Astrocyte (in vitro differentiated cells and primary cell): ENCODE measurements at regions not wholly inside any gene's neighbourhood (a gene's known extent, or its start where the extent isn't known, plus 50 kb on each side); places are given as distances from the start of the nearest gene placed in this dataset.

Source experiments
- DNase-seq: peaks from one replicate; pipeline ENCODE4 v3.0.0-alpha.2; 2010; ENCODE audit warnings: low read depth
- FAIRE-seq: peaks from 2 replicates; lab custom pipeline; 2011; peaks lifted over from hg19 to GRCh38; lab: Jason Lieb, UNC
- H2AFZ ChIP-seq: 2 replicates; pipeline ENCODE4 v1.6.0; 2012; ENCODE audit warnings: low read depth, low read length, inconsistent platforms
- H3K27ac ChIP-seq: 2 replicates; pipeline ENCODE4 v1.5.1; 2011; ENCODE audit warnings: low read depth, low read length, inconsistent platforms
- H3K27me3 ChIP-seq: 2 replicates; pipeline ENCODE4 v1.6.0; 2011; ENCODE audit warnings: low read length, inconsistent platforms; ENCODE audit not compliant: insufficient read depth
- H3K36me3 ChIP-seq: 2 replicates; pipeline ENCODE4 v1.5.1; 2011; ENCODE audit warnings: low read length, inconsistent platforms; ENCODE audit not compliant: insufficient read depth
- H3K4me1 ChIP-seq: 2 replicates; pipeline ENCODE4 v1.5.1; 2011; ENCODE audit warnings: low read length, inconsistent platforms; ENCODE audit not compliant: insufficient read depth
- H3K4me2 ChIP-seq: 2 replicates; pipeline ENCODE4 v1.6.0; 2012; ENCODE audit warnings: low read length, inconsistent platforms
- H3K4me3 ChIP-seq: 2 replicates; pipeline ENCODE4 v1.5.1; 2011; ENCODE audit warnings: low read depth, mild to moderate bottlenecking, low read length, inconsistent platforms; ENCODE audit not compliant: insufficient read depth
- H3K79me2 ChIP-seq: 2 replicates; pipeline ENCODE4 v1.6.0; 2012; ENCODE audit warnings: mild to moderate bottlenecking, low read length, inconsistent platforms; ENCODE audit not compliant: insufficient read depth
- H3K9ac ChIP-seq: 2 replicates; pipeline ENCODE4 v1.6.0; 2012; ENCODE audit warnings: mild to moderate bottlenecking, low read length, inconsistent platforms
- H3K9me3 ChIP-seq: 2 replicates; pipeline ENCODE4 v1.5.1; 2012; ENCODE audit warnings: low read depth, mild to moderate bottlenecking, low read length, inconsistent platforms; ENCODE audit not compliant: insufficient read depth
- H4K20me1 ChIP-seq: 2 replicates; pipeline ENCODE4 v1.6.0; 2012; ENCODE audit warnings: low read length, inconsistent platforms; ENCODE audit not compliant: insufficient read depth
- H3K27ac Mint-ChIP-seq: one replicate; pipeline ENCODE4 v1.8.0; 2021; ENCODE audit warnings: mild to moderate bottlenecking, mixed read lengths; ENCODE audit not compliant: unreplicated experiment
- H3K27me3 Mint-ChIP-seq: one replicate; pipeline ENCODE4 v1.8.0; 2021; ENCODE audit warnings: low read depth, mixed read lengths; ENCODE audit not compliant: unreplicated experiment
- H3K36me3 Mint-ChIP-seq: one replicate; pipeline ENCODE4 v1.8.0; 2021; ENCODE audit warnings: low read depth, mixed read lengths; ENCODE audit not compliant: unreplicated experiment
- H3K4me1 Mint-ChIP-seq: one replicate; pipeline ENCODE4 v1.8.0; 2021; ENCODE audit warnings: low read depth, mixed read lengths; ENCODE audit not compliant: unreplicated experiment
- H3K4me3 Mint-ChIP-seq: one replicate; pipeline ENCODE4 v1.8.0; 2021; ENCODE audit warnings: mild to moderate bottlenecking, moderate library complexity, mixed read lengths; ENCODE audit not compliant: unreplicated experiment
- H3K9me3 Mint-ChIP-seq: one replicate; pipeline ENCODE4 v1.8.0; 2021; ENCODE audit warnings: mild to moderate bottlenecking, mixed read lengths; ENCODE audit not compliant: unreplicated experiment
- EZH2 ChIP-seq: IDR thresholded peaks from 2 replicates; pipeline ENCODE4 v1.6.1; 2012; ENCODE audit warnings: mild to moderate bottlenecking, low read length, inconsistent platforms; ENCODE audit not compliant: insufficient read depth
- TF ChIP-seq, protein P1 (sequence below): IDR thresholded peaks from 2 replicates; pipeline ENCODE4 v1.5.1; 2011; ENCODE audit warnings: low read depth, mild to moderate bottlenecking, inconsistent platforms, low read length, moderate library complexity; ENCODE audit not compliant: insufficient read depth

- H3K27ac ChIP-seq: peak overlapping the region; percentile 44
Observed at GRCh38 chr4:151921386-151921785, 160.6 kb upstream of the GATB start.

GRCh38 chr4:151917145-151917734 lies 156.4 kb upstream of the GATB start:
- H3K36me3 ChIP-seq: no peaks in the 10 kb centered on the region
- peak; percentile 9 for FAIRE-seq
- H3K9me3 ChIP-seq: no peaks in the 10 kb centered on the region
- Mint-ChIP-seq H3K27me3 (peaks cover 5% of the 10 kb centered on the region), H3K4me1 (peaks cover 16% of the 10 kb centered on the region), H3K36me3 (no peaks in the 10 kb centered on the region), H3K27ac (no peak overlapping the region), H3K9me3 (peaks cover 4% of the 10 kb centered on the region), H3K4me3 (no peak overlapping the region)
- H2AFZ ChIP-seq: no peak overlapping the region
- H3K4me1 ChIP-seq: peaks cover 4% of the 10 kb centered on the region
- no peaks in the 10 kb centered on the region for H3K79me2 ChIP-seq
- H4K20me1 ChIP-seq: no peaks in the 10 kb centered on the region
- no peaks in the 10 kb centered on the region for H3K27me3 ChIP-seq
- H3K4me2 ChIP-seq: no peak overlapping the region
- TF ChIP-seq, protein P1, sequence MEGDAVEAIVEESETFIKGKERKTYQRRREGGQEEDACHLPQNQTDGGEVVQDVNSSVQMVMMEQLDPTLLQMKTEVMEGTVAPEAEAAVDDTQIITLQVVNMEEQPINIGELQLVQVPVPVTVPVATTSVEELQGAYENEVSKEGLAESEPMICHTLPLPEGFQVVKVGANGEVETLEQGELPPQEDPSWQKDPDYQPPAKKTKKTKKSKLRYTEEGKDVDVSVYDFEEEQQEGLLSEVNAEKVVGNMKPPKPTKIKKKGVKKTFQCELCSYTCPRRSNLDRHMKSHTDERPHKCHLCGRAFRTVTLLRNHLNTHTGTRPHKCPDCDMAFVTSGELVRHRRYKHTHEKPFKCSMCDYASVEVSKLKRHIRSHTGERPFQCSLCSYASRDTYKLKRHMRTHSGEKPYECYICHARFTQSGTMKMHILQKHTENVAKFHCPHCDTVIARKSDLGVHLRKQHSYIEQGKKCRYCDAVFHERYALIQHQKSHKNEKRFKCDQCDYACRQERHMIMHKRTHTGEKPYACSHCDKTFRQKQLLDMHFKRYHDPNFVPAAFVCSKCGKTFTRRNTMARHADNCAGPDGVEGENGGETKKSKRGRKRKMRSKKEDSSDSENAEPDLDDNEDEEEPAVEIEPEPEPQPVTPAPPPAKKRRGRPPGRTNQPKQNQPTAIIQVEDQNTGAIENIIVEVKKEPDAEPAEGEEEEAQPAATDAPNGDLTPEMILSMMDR: no peak
- TF ChIP-seq EZH2: no peak
- no peak for DNase-seq
- H3K4me3 ChIP-seq: no peak overlapping the region
- H3K9ac ChIP-seq: no peak overlapping the region
- H3K27ac ChIP-seq: no peak overlapping the region

More at GRCh38 chr4:151921386-151921785, 160.6 kb upstream of the GATB start:
- peaks cover 23% of the 10 kb centered on the region for H3K4me1 Mint-ChIP-seq
- Histone ChIP-seq H3K4me2 (peak overlapping the region; percentile 47), H3K4me3 (no peak overlapping the region), H3K27me3 (no peaks in the 10 kb centered on the region), H3K36me3 (no peaks in the 10 kb centered on the region), H3K9ac (no peak overlapping the region), H2AFZ (no peak overlapping the region), H4K20me1 (no peaks in the 10 kb centered on the region), H3K4me1 (peaks cover 4% of the 10 kb centered on the region), H3K79me2 (no peaks in the 10 kb centered on the region), H3K9me3 (no peaks in the 10 kb centered on the region)
- peak; percentile 10 for DNase-seq
- no peak for TF ChIP-seq EZH2
- TF ChIP-seq, protein P1: no peak
- H3K36me3 Mint-ChIP-seq: no peaks in the 10 kb centered on the region
- peak; percentile 50 for FAIRE-seq
- H3K27me3 Mint-ChIP-seq: peaks cover 6% of the 10 kb centered on the region
- no peak overlapping the region for H3K4me3 Mint-ChIP-seq
- H3K9me3 Mint-ChIP-seq: peaks cover 2% of the 10 kb centered on the region
- H3K27ac Mint-ChIP-seq: peak overlapping the region; percentile 42

DNA sequence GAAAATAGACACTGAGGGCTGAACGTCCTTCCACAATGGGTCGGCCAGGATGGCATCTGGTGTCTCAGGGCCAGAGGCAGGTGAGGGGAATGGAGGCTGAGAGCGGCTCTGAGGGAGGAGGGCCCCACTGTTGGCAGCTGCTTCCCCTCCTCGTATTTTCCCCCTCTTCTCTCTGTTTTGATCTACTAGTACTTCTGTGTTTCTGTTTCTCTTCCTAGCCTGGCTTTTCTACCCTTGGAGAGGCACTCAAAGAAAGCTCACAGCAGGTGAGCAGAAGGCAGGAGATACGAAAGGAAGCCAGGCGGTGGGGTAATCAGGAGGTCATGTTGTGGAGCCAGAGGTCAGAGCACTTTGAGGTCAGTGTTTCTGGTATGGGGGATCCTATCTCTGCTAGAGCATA lies 151.8 kb upstream of the GATB start:
- peaks cover 4% of the 10 kb centered on the region for H3K9me3 Mint-ChIP-seq
- H3K27me3 Mint-ChIP-seq: peaks cover 21% of the 10 kb centered on the region
- no peak overlapping the region for H2AFZ ChIP-seq
- H3K79me2 ChIP-seq: no peaks in the 10 kb centered on the region
- H3K4me3 ChIP-seq: no peak overlapping the region
- peaks cover 7% of the 10 kb centered on the region for H3K4me1 Mint-ChIP-seq
- H3K9ac ChIP-seq: no peak overlapping the region
- H4K20me1 ChIP-seq: no peaks in the 10 kb centered on the region
- no peak overlapping the region for H3K27ac Mint-ChIP-seq
- H3K36me3 ChIP-seq: no peaks in the 10 kb centered on the region
- no peak for DNase-seq
- no peak overlapping the region for H3K4me2 ChIP-seq
- FAIRE-seq: no peak
- TF ChIP-seq, protein P1: no peak
- TF ChIP-seq EZH2: no peak
- no peaks in the 10 kb centered on the region for H3K9me3 ChIP-seq
- no peaks in the 10 kb centered on the region for H3K4me1 ChIP-seq
- no peak overlapping the region for H3K27ac ChIP-seq
- no peaks in the 10 kb centered on the region for H3K36me3 Mint-ChIP-seq
- H3K4me3 Mint-ChIP-seq: no peak overlapping the region
- H3K27me3 ChIP-seq: peaks cover 4% of the 10 kb centered on the region
